ENCODE measurements at regions not wholly inside any gene's neighbourhood (a gene's known extent, or its start where the extent isn't known, plus 50 kb on each side); places are given as distances from the start of the nearest gene placed in this dataset.

- DNase-seq = no peak
- Histone ChIP-seq H3K36me3 (no peaks in the 10 kb centered on the region), H3K4me3 (replicated peaks in 1 of 3) (no peak overlapping the region), H3K9me3 (no peaks in the 10 kb centered on the region), H3K4me1 (no peaks in the 10 kb centered on the region), H3K27me3 (no peaks in the 10 kb centered on the region), H3K27ac (no peak overlapping the region)
- 82 to 90% methylated on average over 1 of the region's 1 CpG for WGBS, 2 donors
- TF ChIP-seq POLR2A (IDR thresholded peaks at IDR 0.05) (no peak), CTCF (IDR thresholded peaks at IDR 0.05) (no peak)
- intact Hi-C loops (cut with DNase I) = no loop called here
Observed at GRCh38 chr18:61719671-61720070, 173.1 kb downstream of the RNF152 start.

GRCh38 chr18:61718944-61719343, 173.9 kb downstream of the RNF152 start:
- no peaks in the 10 kb centered on the region for H3K9me3 ChIP-seq
- H3K36me3 ChIP-seq = no peaks in the 10 kb centered on the region
- H3K27me3 ChIP-seq = no peaks in the 10 kb centered on the region
- intact Hi-C loops (cut with DNase I) = no loop called here
- DNase-seq = no peak
- H3K4me3 ChIP-seq (replicated peaks in 1 of 3) = no peak overlapping the region
- no peak overlapping the region for H3K27ac ChIP-seq
- TF ChIP-seq CTCF (IDR thresholded peaks at IDR 0.05) = no peak
- no peak for TF ChIP-seq POLR2A (IDR thresholded peaks at IDR 0.05)
- WGBS, 2 donors = 78 to 84% methylated on average over 3 of the region's 3 CpGs
- no peaks in the 10 kb centered on the region for H3K4me1 ChIP-seq

GRCh38 chr18:61714421-61714820, 178.4 kb downstream of the RNF152 start:
- TF ChIP-seq POLR2A (IDR thresholded peaks at IDR 0.05) (no peak), CTCF (IDR thresholded peaks at IDR 0.05) (no peak)

GRCh38 chr18:61713502-61713901, 179.3 kb downstream of the RNF152 start:
- H3K27ac ChIP-seq = no peak overlapping the region
- H3K36me3 ChIP-seq = no peaks in the 10 kb centered on the region
- no peaks in the 10 kb centered on the region for H3K27me3 ChIP-seq
- TF ChIP-seq POLR2A (IDR thresholded peaks at IDR 0.05) (no peak), CTCF (IDR thresholded peaks at IDR 0.05) (no peak)
- no peaks in the 10 kb centered on the region for H3K9me3 ChIP-seq
- H3K4me3 ChIP-seq (replicated peaks in 1 of 3) = no peak overlapping the region
- no peaks in the 10 kb centered on the region for H3K4me1 ChIP-seq
- no peak for DNase-seq
- intact Hi-C loops (cut with DNase I) = no loop called here

More at GRCh38 chr18:61714421-61714820, 178.4 kb downstream of the RNF152 start:
- H3K9me3 ChIP-seq = no peaks in the 10 kb centered on the region
- DNase-seq = no peak
- no peak overlapping the region for H3K4me3 ChIP-seq (replicated peaks in 1 of 3)
- no peaks in the 10 kb centered on the region for H3K27me3 ChIP-seq
- WGBS, 2 donors = 95 to 96% methylated on average over 1 of the region's 1 CpG
- no peaks in the 10 kb centered on the region for H3K4me1 ChIP-seq
- intact Hi-C loops (cut with DNase I) = no loop called here
- H3K36me3 ChIP-seq = no peaks in the 10 kb centered on the region
- H3K27ac ChIP-seq = no peak overlapping the region

GRCh38 chr18:61710082-61710620, 182.7 kb downstream of the RNF152 start:
- no peak for DNase-seq
- Histone ChIP-seq H3K36me3 (no peaks in the 10 kb centered on the region), H3K27me3 (no peaks in the 10 kb centered on the region), H3K27ac (no peak overlapping the region), H3K4me3 (replicated peaks in 1 of 3) (no peak overlapping the region), H3K4me1 (no peaks in the 10 kb centered on the region), H3K9me3 (no peaks in the 10 kb centered on the region)
- WGBS, 2 donors = 70 to 75% methylated on average over 1 of the region's 1 CpG
- intact Hi-C loops (cut with DNase I) = no loop called here
- TF ChIP-seq CTCF (IDR thresholded peaks at IDR 0.05) (no peak), POLR2A (IDR thresholded peaks at IDR 0.05) (no peak)
